ENCODE measurements at regions not wholly inside any gene's neighbourhood (a gene's known extent, or its start where the extent isn't known, plus 50 kb on each side); places are given as distances from the start of the nearest gene placed in this dataset.

DNA sequence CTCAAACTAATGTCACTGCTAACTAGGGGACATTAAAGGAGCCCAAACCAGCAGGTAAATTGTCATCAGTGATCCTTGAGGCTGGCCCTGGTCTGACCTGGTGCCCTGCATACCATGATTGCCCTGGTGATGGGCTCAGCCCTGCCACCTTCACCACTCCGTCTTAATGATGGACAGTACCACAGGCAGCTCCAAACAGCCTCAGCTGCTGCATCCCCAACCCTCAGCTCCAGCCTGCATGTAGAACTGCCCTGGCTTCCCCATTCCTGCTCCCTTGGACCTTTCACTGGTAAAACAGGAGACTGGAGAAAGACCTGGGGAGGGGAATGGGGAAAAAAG lies 190.0 kb downstream of the GAS1 start:
- no peak for DNase-seq

- no peak for DNase-seq
These were observed 190.5 kb downstream of the GAS1 start for GRCh38 chr9:86756576-86757381.

- no peak for DNase-seq
These were observed 191.8 kb downstream of the GAS1 start for GRCh38 chr9:86755561-86755941.

- DNase-seq: no peak
These were observed 192.4 kb downstream of the GAS1 start for GRCh38 chr9:86754581-86755560.

DNA sequence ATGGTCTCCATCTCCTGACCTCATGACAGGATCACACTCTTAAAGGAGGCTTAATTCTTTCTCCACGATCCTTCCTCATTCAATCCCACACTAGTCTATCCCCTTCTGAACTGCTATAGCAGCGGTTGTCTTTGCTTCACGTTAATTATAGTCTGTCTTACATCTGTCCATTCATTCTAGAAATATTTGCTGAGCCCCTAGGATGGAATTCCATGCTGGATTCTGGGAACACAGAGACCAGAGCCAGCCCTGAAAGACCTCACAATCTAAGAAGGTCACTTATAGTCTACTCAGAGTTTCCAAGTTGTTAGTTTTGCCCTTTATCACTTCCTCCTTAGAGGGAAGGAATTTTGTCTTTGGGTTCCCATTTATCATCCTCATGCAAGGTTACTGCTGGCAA lies 193.5 kb downstream of the GAS1 start:
- no peak for DNase-seq

- DNase-seq: no peak
These were observed 194.6 kb downstream of the GAS1 start for GRCh38 chr9:86752733-86753132.

- no peak for DNase-seq
These were observed 195.3 kb downstream of the GAS1 start for GRCh38 chr9:86751956-86752355.

DNA sequence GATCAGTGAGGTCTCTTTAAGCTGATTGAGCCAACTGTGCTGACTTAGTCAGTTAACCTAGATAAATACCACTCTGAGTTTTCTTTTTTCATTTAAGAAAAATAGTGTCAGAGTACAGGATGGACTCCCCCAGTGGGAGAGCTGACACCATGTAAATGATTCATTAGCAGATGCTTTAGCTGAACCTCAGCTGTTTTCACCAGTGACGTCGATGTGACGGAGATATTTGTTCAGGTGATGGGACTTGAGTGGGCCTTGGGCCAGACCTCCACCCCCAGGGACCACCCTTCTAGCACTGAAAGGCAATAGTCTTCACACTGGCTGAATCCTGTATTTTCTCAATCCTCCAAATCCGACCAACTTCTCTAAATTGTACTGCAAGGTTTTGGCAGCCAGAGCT lies 196.1 kb downstream of the GAS1 start:
- DNase-seq: no peak

GRCh38 chr9:86749894-86750255 lies 197.4 kb downstream of the GAS1 start:
- DNase-seq: no peak

- no peak for DNase-seq
These were observed 198.0 kb downstream of the GAS1 start for GRCh38 chr9:86749161-86749893.

GRCh38 chr9:86747711-86748110 lies 199.6 kb downstream of the GAS1 start:
- DNase-seq: no peak

- no peak for DNase-seq
These were observed 205.7 kb downstream of the GAS1 start for GRCh38 chr9:86741311-86742208.

DNA sequence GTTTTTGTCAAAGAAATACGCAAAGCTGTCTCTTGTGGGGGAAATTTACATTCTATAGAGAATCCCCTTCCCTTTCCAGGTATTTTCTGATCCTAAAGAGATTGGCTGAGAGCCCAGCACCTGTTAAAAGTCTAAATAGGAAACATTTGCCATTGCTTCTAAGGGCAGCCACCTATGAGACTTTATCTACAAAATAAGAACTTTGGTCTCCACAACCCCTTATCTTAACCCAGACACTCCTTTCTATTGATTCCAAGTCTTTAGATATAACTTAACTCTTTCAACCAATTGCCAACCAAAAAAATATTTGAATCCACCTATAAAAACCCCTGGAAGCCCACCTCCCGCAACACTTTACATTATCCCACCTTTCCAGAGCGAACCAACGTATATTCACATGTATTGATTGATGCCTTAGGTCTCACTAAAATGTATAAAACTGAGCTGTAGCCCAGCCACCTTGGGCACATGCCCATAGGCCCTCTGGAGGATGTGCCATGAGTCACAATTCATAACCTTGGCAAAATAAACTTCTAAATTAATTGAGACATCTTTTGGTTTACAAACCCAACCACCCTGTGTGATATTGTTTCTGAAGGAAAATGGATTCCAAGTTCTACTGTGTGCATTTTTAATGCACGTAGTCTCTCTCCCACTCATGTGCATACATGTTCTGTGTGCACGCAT lies 211.4 kb downstream of the GAS1 start:
- DNase-seq: no peak

GRCh38 chr9:86734771-86735170 lies 212.5 kb downstream of the GAS1 start:
- no peak for DNase-seq

DNA sequence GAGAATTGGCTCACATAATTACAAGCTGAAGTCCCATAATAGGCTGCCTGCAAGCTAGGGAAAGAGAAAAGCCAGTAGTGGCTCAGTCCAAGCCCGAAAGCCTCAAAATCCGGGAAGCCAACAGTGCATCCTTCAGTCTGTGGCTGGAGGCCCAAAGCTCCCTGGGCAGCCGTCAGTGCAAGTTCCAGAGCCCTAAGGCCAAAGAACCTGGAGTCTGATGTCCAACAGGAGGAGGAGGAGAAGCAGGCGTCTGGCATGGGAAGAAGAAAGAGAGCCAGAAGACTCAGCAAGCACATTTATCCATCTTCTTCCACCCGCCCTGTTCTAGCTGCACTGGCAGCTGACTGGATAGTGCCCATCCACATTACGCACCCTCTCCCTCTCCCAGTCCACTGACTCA lies 213.4 kb downstream of the GAS1 start:
- DNase-seq: no peak

- no peak for DNase-seq
These were observed 214.7 kb downstream of the GAS1 start for GRCh38 chr9:86732514-86733171.

- no peak for DNase-seq
These were observed 215.7 kb downstream of the GAS1 start for GRCh38 chr9:86731511-86732063.

DNA sequence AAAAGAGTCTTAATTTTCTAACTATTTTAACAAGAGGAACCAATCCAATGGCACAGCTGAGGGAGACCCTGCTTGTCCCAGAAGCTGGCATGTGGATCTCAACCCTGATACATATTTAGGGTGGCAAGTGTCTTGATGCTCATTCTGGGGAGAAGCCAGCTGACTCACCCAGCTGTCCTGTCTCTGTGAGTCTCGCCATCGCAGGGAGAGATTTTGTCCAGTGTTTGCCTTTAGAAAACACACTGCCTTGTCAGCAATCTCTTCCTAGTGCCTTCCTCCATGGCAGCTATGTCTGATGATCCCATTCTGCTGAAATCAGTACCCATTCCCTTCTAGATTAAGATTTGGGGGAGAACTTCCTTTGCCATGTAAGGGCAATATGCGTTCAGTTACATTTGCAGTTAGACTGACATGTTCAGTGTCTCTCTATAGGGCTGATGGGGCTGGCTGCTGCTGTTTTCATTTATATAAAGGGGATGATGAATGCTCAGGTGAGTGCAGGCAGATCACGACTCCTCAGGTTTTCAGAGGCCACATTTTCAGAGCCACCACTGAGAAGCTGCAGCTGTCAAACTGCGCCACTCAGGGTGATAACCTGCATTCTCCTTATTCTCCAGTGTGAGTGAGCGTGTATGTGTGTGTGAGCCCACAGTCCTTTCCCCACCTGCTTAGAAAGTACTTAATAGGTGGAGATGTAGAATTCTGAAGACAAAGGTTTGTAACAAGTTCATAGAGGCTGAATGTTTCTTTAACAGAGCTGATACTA lies 217.0 kb downstream of the GAS1 start:
- no peak for DNase-seq

DNA sequence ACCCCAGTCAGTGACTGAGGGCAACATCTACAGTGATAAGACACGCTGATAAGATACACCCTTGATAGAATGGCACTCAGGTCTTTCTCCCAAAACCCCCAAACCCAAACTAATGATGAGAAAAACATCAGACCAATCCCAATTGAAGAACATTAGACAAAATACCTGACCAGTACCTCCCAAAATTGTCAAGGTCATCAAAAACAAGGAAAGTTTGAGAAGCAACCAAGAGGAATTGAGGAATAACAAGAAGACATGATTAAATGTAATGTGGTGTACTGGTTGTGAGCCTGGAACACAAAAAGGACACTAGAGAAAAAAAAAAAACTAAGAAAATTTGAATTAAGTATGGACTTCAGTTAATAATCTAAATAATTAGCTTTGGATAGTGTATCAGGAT lies 222.8 kb downstream of the GAS1 start:
- DNase-seq: no peak

DNA sequence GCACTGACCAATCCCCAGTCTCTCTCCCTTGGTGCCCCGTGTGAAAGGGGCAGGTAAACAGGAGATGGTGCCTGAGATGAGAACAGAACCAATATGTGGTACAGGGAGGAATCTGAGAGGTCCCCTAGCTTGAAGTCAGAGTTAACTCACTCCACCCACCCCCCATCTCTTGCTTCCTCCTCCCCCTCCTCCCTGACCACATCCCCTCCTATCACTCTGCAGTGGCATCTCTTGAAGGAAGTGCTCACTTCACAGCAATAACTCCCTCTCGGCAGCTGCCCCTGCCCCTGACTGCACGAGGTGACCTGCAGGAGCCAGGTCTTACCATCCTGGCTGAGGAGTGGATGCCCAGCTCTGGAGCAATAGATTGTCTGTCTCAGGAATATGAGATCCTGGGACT lies 224.0 kb downstream of the GAS1 start:
- DNase-seq: no peak

Measured in occipital lobe (tissue), 1 donor.